Lung (tissue), 11 donors: ENCODE measurements at regions not wholly inside any gene's neighbourhood (a gene's known extent, or its start where the extent isn't known, plus 50 kb on each side); places are given as distances from the start of the nearest gene placed in this dataset.
A peak's percentile ranks its signal among the peaks of the same experiment; 100 is the strongest.

Source experiments
- ATAC-seq: fragments of 200-7000 bp; cut with Tn5 transposase; one replicate; pipeline ENCODE4 v1.9.1; 2020; ENCODE audit warnings: moderate number of reproducible peaks; ENCODE audit not compliant: insufficient read depth, low FRiP score
- DNase-seq, 3 donors: peaks; one replicate each; pipeline ENCODE4 v3.0.0-alpha.2; 2013 to 2017
- H3K27ac ChIP-seq, 2 donors: one replicate each; pipeline ENCODE4 v1.5.1; 2013; ENCODE audit warnings: mild to moderate bottlenecking in 2 of 2, moderate library complexity in 2 of 2, control low read depth in 1 of 2, inconsistent platforms in 1 of 2, low read depth in 1 of 2, low read length in 1 of 2
- H3K27me3 ChIP-seq, 3 donors: one replicate each; pipeline ENCODE4 v1.5.1; 2013; ENCODE audit warnings: low read length in 2 of 3; ENCODE audit not compliant: control insufficient read depth in 3 of 3, insufficient read depth in 3 of 3
- H3K36me3 ChIP-seq, 4 donors: one replicate each; pipeline ENCODE4 v1.5.1; 2013; ENCODE audit warnings: low read length in 4 of 4, mild to moderate bottlenecking in 1 of 4, moderate library complexity in 1 of 4; ENCODE audit not compliant: control insufficient read depth in 4 of 4, insufficient read depth in 4 of 4
- H3K4me1 ChIP-seq, 5 donors: one replicate each; pipeline ENCODE4 v1.5.1; 2013; ENCODE audit warnings: low read length in 5 of 5, mild to moderate bottlenecking in 2 of 5, moderate library complexity in 1 of 5; ENCODE audit not compliant: control insufficient read depth in 5 of 5, insufficient read depth in 5 of 5
- H3K4me3 ChIP-seq: one replicate; pipeline ENCODE4 v1.5.1; 2013; ENCODE audit warnings: mild to moderate bottlenecking, control low read depth, moderate library complexity
- H3K9ac ChIP-seq, 2 donors: one replicate each; pipeline ENCODE4 v1.5.1; 2013; ENCODE audit warnings: low read length in 2 of 2, control low read depth in 1 of 2; ENCODE audit not compliant: insufficient read depth in 1 of 2
- H3K9me3 ChIP-seq, 4 donors: one replicate each; pipeline ENCODE4 v1.5.1; 2013; ENCODE audit warnings: low read length in 3 of 4, mild to moderate bottlenecking in 1 of 4, moderate library complexity in 1 of 4; ENCODE audit not compliant: control insufficient read depth in 4 of 4, insufficient read depth in 3 of 4
- CTCF ChIP-seq: IDR thresholded peaks from 2 replicates; pipeline ENCODE4 v1.5.1; 2012; ENCODE audit warnings: mild to moderate bottlenecking; ENCODE audit errors: control extremely low read depth, extremely low read depth
- WGBS, 2 donors: extraction: QIAGEN DNeasy Blood & Tissue Kit; methylation state at CpG; one replicate each; pipeline ENCODE4 v1.1.7; 2013; 5-methylcytosine and 5-hydroxymethylcytosine counted together
- donor health status: control.
- donor health status: control.
- donor health status: Bipolar disorder and iron deficiency.
- donor health status: healthy.
- donor health status: DM: yes; HTN: yes; CAD: no.

GRCh38 chr3:144801890-144802289, 830.3 kb downstream of the DIPK2A start:
- Histone ChIP-seq H3K36me3 (no peaks in the 10 kb centered on the region), H3K9me3 (peaks cover 0 to 4% (median 1%) of the 10 kb centered on the region in 4 donors), H3K4me3 (no peak overlapping the region), H3K9ac (no peak overlapping the region), H3K4me1 (no peaks in the 10 kb centered on the region), H3K27me3 (no peaks in the 10 kb centered on the region), H3K27ac (no peak overlapping the region)
- no peak for TF ChIP-seq CTCF
- 91 to 96% methylated on average over 1 of the region's 1 CpG for WGBS, 2 donors
- no peak for DNase-seq
- ATAC-seq, result no peak

- no peaks in the 10 kb centered on the region for H3K27me3 ChIP-seq
- H3K36me3 ChIP-seq, result no peaks in the 10 kb centered on the region
- WGBS, 2 donors, result 33 to 70% methylated on average over 1 of the region's 1 CpG
- no peaks in the 10 kb centered on the region for H3K4me1 ChIP-seq
- no peak overlapping the region for H3K4me3 ChIP-seq
- DNase-seq (no peak), ATAC-seq (no peak)
- no peak for TF ChIP-seq CTCF
- no peak overlapping the region for H3K9ac ChIP-seq
- peaks cover 0 to 3% (median 1%) of the 10 kb centered on the region in 4 donors for H3K9me3 ChIP-seq
- H3K27ac ChIP-seq, result no peak overlapping the region
Observed at GRCh38 chr3:144809380-144809779, 837.8 kb downstream of the DIPK2A start.

GRCh38 chr3:144810160-144810559, 838.5 kb downstream of the DIPK2A start:
- DNase-seq (no peak), ATAC-seq (no peak)
- H3K27ac ChIP-seq, result no peak overlapping the region
- H3K4me1 ChIP-seq, result no peaks in the 10 kb centered on the region
- peaks cover 0 to 3% (median 1%) of the 10 kb centered on the region in 4 donors for H3K9me3 ChIP-seq
- no peak overlapping the region for H3K4me3 ChIP-seq
- WGBS, 2 donors, result 60 to 74% methylated on average over 1 of the region's 1 CpG
- H3K27me3 ChIP-seq, result no peaks in the 10 kb centered on the region
- no peak for TF ChIP-seq CTCF
- H3K9ac ChIP-seq, result no peak overlapping the region
- no peaks in the 10 kb centered on the region for H3K36me3 ChIP-seq

GRCh38 chr3:144815655-144816054, 844.0 kb downstream of the DIPK2A start:
- Histone ChIP-seq H3K27me3 (no peaks in the 10 kb centered on the region), H3K9ac (no peak overlapping the region), H3K36me3 (no peaks in the 10 kb centered on the region), H3K4me1 (peaks cover 0 to 5% (median 5%) of the 10 kb centered on the region in 5 donors), H3K9me3 (peaks cover 0 to 3% (median 0%) of the 10 kb centered on the region in 4 donors), H3K27ac (no peak overlapping the region), H3K4me3 (no peak overlapping the region)
- TF ChIP-seq CTCF, result no peak
- WGBS, 2 donors, result 56 to 67% methylated on average over 3 of the region's 3 CpGs
- no peak for ATAC-seq
- DNase-seq, result peak in 1 of 3 donors; percentile 6
